ENCODE measurements at regions not wholly inside any gene's neighbourhood (a gene's known extent, or its start where the extent isn't known, plus 50 kb on each side); places are given as distances from the start of the nearest gene placed in this dataset.

DNA sequence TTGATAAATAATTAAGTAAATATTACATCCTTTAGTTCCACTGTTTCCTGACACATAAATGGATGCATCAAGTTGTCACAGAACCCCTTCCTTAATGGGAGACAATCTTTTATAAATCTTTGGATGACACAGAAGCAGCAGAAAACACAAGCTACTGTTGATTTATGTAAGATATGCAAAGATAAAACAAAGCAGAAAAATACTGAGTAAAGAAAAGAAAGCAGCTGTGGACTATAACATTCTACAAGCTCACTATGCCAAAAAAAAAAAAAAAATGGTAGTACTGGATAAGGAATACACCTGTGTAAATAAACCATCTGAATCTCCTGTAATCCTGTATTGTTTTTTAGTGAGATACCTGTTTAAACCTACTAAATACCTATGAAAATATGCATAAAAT is 92.0 kb upstream of the FAM180A start:
- Histone ChIP-seq H3K79me2 (ENCODE audit: control insufficient read depth, low read length) (no peaks in the 10 kb centered on the region), H3K27ac (ENCODE audit: low read depth, low read length) (no peak overlapping the region), H3K9me3 (ENCODE audit: control insufficient read depth, insufficient read depth, low read length) (no peaks in the 10 kb centered on the region), H3K27me3 (ENCODE audit: control insufficient read depth, low read length) (no peaks in the 10 kb centered on the region; the same call in 1 of the 2 replicates), H3K4me2 (ENCODE audit: low read length) (no peak overlapping the region), H3K36me3 (ENCODE audit: control insufficient read depth, low read length) (no peaks in the 10 kb centered on the region), H3K4me1 (ENCODE audit: control insufficient read depth, low read length) (no peaks in the 10 kb centered on the region), H3F3A (ENCODE audit: control insufficient read depth, insufficient read depth) (no peaks in the 10 kb centered on the region), H3K9me2 (replicated peaks; ENCODE audit: control insufficient read depth, low read length) (no peaks in the 10 kb centered on the region), H3K4me3 (ENCODE audit: low read length) (no peak overlapping the region), H4K20me1 (ENCODE audit: control insufficient read depth, insufficient read depth, low read depth, low read length) (no peaks in the 10 kb centered on the region)
- TF ChIP-seq, protein P1, sequence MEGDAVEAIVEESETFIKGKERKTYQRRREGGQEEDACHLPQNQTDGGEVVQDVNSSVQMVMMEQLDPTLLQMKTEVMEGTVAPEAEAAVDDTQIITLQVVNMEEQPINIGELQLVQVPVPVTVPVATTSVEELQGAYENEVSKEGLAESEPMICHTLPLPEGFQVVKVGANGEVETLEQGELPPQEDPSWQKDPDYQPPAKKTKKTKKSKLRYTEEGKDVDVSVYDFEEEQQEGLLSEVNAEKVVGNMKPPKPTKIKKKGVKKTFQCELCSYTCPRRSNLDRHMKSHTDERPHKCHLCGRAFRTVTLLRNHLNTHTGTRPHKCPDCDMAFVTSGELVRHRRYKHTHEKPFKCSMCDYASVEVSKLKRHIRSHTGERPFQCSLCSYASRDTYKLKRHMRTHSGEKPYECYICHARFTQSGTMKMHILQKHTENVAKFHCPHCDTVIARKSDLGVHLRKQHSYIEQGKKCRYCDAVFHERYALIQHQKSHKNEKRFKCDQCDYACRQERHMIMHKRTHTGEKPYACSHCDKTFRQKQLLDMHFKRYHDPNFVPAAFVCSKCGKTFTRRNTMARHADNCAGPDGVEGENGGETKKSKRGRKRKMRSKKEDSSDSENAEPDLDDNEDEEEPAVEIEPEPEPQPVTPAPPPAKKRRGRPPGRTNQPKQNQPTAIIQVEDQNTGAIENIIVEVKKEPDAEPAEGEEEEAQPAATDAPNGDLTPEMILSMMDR (IDR thresholded peaks at IDR 0.05; ENCODE audit: low read depth, low read length, poor library complexity, severe bottlenecking): no peak
- TF ChIP-seq EZH2phosphoT487 (IDR thresholded peaks at IDR 0.05; ENCODE audit: borderline replicate concordance, low read length): no peak

DNA sequence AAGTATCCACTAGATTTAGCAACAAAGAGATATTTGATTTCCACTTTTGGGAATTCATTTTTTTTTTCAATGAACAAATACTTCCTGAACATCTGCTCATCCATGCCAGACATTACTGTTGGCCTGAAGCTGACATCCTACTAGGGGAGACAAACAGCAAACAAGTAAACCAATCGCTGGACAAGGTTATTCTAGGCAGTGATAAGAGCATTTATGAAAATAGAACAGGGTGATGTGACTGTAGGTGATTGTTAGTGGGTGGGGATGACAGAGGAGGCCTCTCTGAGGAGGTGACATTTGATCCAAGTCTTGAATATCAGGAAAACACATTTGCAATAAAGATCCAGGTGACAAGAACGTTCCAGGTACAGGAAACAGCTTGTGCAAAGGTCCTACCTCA is 89.1 kb upstream of the FAM180A start:
- Histone ChIP-seq H3K27me3 (ENCODE audit: control insufficient read depth, low read length) (no peaks in the 10 kb centered on the region; the same call in 1 of the 2 replicates), H3K79me2 (ENCODE audit: control insufficient read depth, low read length) (no peaks in the 10 kb centered on the region), H3F3A (ENCODE audit: control insufficient read depth, insufficient read depth) (no peaks in the 10 kb centered on the region), H3K27ac (ENCODE audit: low read depth, low read length) (no peak overlapping the region), H3K9me2 (replicated peaks; ENCODE audit: control insufficient read depth, low read length) (no peaks in the 10 kb centered on the region), H3K4me1 (ENCODE audit: control insufficient read depth, low read length) (no peaks in the 10 kb centered on the region), H3K4me3 (ENCODE audit: low read length) (no peak overlapping the region), H3K4me2 (ENCODE audit: low read length) (no peak overlapping the region), H4K20me1 (ENCODE audit: control insufficient read depth, insufficient read depth, low read depth, low read length) (no peaks in the 10 kb centered on the region), H3K9me3 (ENCODE audit: control insufficient read depth, insufficient read depth, low read length) (no peaks in the 10 kb centered on the region), H3K36me3 (ENCODE audit: control insufficient read depth, low read length) (no peaks in the 10 kb centered on the region)
- TF ChIP-seq, protein P1 (IDR thresholded peaks at IDR 0.05; ENCODE audit: low read depth, low read length, poor library complexity, severe bottlenecking): no peak
- no peak for TF ChIP-seq EZH2phosphoT487 (IDR thresholded peaks at IDR 0.05; ENCODE audit: borderline replicate concordance, low read length)

DNA sequence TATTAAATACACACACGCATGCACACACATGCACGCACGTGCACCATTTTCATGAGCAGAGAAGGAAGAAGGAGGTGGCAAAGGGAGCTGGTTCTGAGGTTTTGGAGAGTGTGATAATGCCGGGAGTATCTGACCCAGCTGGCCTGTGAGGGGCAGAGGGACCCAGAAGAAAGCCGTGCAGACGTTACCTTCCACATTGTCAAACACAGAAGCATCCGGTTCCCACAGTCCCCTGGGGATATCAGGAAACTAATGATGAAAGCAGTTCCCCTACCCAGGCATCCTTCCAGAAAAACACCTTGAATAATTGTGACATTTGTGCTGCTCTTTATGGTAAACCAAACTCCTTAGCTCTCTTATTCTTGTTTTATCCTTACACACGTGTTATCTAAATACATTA is 85.7 kb upstream of the FAM180A start:
- H3K4me3 ChIP-seq (ENCODE audit: low read length): no peak overlapping the region
- H3K36me3 ChIP-seq (ENCODE audit: control insufficient read depth, low read length): no peaks in the 10 kb centered on the region
- no peaks in the 10 kb centered on the region for H3K79me2 ChIP-seq (ENCODE audit: control insufficient read depth, low read length)
- no peaks in the 10 kb centered on the region for H3F3A ChIP-seq (ENCODE audit: control insufficient read depth, insufficient read depth)
- no peaks in the 10 kb centered on the region for H3K27me3 ChIP-seq (ENCODE audit: control insufficient read depth, low read length)
- H3K9me2 ChIP-seq (replicated peaks; ENCODE audit: control insufficient read depth, low read length): no peaks in the 10 kb centered on the region
- no peaks in the 10 kb centered on the region for H3K9me3 ChIP-seq (ENCODE audit: control insufficient read depth, insufficient read depth, low read length)
- H3K27ac ChIP-seq (ENCODE audit: low read depth, low read length): no peak overlapping the region
- TF ChIP-seq EZH2phosphoT487 (IDR thresholded peaks at IDR 0.05; ENCODE audit: borderline replicate concordance, low read length): no peak
- TF ChIP-seq, protein P1 (IDR thresholded peaks at IDR 0.05; ENCODE audit: low read depth, low read length, poor library complexity, severe bottlenecking): no peak
- no peaks in the 10 kb centered on the region for H3K4me1 ChIP-seq (ENCODE audit: control insufficient read depth, low read length)
- no peak overlapping the region for H3K4me2 ChIP-seq (ENCODE audit: low read length)
- H4K20me1 ChIP-seq (ENCODE audit: control insufficient read depth, insufficient read depth, low read depth, low read length): no peaks in the 10 kb centered on the region

DNA sequence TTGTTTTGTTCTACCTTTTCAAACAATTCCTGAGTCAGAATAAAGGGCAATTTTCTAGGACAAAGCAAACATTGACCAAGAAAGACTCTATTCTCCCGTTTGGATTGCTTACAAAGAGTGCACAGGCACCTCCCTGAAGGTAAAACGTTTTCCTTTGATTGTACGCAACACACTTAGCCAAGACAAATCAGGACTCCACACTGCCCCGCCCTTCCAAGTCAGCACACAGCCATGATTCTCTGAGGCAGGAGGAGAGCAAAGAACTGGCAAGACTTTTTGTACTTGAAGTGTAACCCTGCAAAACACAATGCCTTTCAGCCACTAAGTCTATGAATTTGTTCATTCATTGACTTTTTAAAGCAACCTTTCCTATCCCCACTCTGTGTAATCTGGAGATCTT is 85.0 kb upstream of the FAM180A start:
- Histone ChIP-seq H3K4me2 (ENCODE audit: low read length) (no peak overlapping the region), H3K9me2 (replicated peaks; ENCODE audit: control insufficient read depth, low read length) (no peaks in the 10 kb centered on the region)
- TF ChIP-seq, protein P1 (IDR thresholded peaks at IDR 0.05; ENCODE audit: low read depth, low read length, poor library complexity, severe bottlenecking): no peak
- TF ChIP-seq EZH2phosphoT487 (IDR thresholded peaks at IDR 0.05; ENCODE audit: borderline replicate concordance, low read length): no peak

More for the DNA sequence above, 85.0 kb upstream of the FAM180A start:
- no peaks in the 10 kb centered on the region for H3F3A ChIP-seq (ENCODE audit: control insufficient read depth, insufficient read depth)
- no peaks in the 10 kb centered on the region for H3K4me1 ChIP-seq (ENCODE audit: control insufficient read depth, low read length)
- H3K4me3 ChIP-seq (ENCODE audit: low read length): no peak overlapping the region
- no peaks in the 10 kb centered on the region for H4K20me1 ChIP-seq (ENCODE audit: control insufficient read depth, insufficient read depth, low read depth, low read length)
- H3K36me3 ChIP-seq (ENCODE audit: control insufficient read depth, low read length): no peaks in the 10 kb centered on the region
- H3K27ac ChIP-seq (ENCODE audit: low read depth, low read length): no peak overlapping the region
- no peaks in the 10 kb centered on the region for H3K9me3 ChIP-seq (ENCODE audit: control insufficient read depth, insufficient read depth, low read length)
- no peaks in the 10 kb centered on the region for H3K79me2 ChIP-seq (ENCODE audit: control insufficient read depth, low read length)
- no peaks in the 10 kb centered on the region for H3K27me3 ChIP-seq (ENCODE audit: control insufficient read depth, low read length)
